AG04449 (cell line): ENCODE measurements at regions not wholly inside any gene's neighbourhood (a gene's known extent, or its start where the extent isn't known, plus 50 kb on each side); places are given as distances from the start of the nearest gene placed in this dataset.
A peak's percentile ranks its signal among the peaks of the same experiment; 100 is the strongest.

Source experiments
- CTCF ChIA-PET: fragments of 350-600 bp; formaldehyde crosslinking; extraction: SDS; loops from one replicate; lab custom pipeline; 2021; ENCODE audit warnings: antibody characterized with exemption; lab: Yijun Ruan, JAX
- POLR2A ChIA-PET: fragments of 400-600, 350-600 bp; formaldehyde crosslinking; extraction: SDS; loops from one replicate; lab custom pipeline; 2020; ENCODE audit warnings: antibody characterized with exemption, inconsistent platforms; lab: Yijun Ruan, JAX
- DNase-seq: peaks from one replicate; pipeline ENCODE4 v3.0.0-alpha.2; 2010; ENCODE audit warnings: low read depth, low spot score
- H3K4me3 ChIP-seq: 2 replicates; pipeline ENCODE4 v1.5.1; 2011; ENCODE audit warnings: low read depth, mild to moderate bottlenecking, control low read depth, low read length
- CTCF ChIP-seq: IDR thresholded peaks from one replicate; pipeline ENCODE4 v1.5.1; 2011; ENCODE audit warnings: mild to moderate bottlenecking, moderate library complexity, low read length, control low read depth, inconsistent platforms; ENCODE audit not compliant: insufficient read depth; ENCODE audit errors: missing control alignments

GRCh38 chr5:94081088-94081487, 339.7 kb upstream of the POU5F2 start:
- DNase-seq = no peak
- ChIA-PET POLR2A (no interaction called here), CTCF (no interaction called here)
- H3K4me3 ChIP-seq = no peak overlapping the region
- no peak for TF ChIP-seq CTCF

DNA sequence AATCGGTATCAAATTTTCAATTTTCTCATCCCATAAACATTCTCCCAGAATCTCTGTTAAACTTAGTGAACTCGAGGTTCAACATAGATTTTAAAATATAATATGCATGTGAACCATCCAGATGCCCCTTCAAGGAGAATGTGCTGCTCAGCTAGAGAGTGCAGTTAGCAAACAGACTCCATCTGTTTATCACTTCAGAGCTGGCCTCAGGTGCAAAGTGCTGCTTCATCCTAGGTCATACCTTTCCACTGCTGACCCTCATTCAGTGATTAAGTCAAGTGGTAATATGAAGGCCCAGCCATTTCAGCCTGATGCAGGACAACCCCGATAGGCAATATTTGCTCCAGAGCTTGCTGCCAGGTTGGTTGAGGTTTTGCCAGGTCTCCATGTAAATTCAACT, 339.0 kb upstream of the POU5F2 start:
- CTCF ChIA-PET = no interaction called here
- POLR2A ChIA-PET = no interaction called here
- TF ChIP-seq CTCF = no peak
- H3K4me3 ChIP-seq = no peak overlapping the region
- DNase-seq = no peak

DNA sequence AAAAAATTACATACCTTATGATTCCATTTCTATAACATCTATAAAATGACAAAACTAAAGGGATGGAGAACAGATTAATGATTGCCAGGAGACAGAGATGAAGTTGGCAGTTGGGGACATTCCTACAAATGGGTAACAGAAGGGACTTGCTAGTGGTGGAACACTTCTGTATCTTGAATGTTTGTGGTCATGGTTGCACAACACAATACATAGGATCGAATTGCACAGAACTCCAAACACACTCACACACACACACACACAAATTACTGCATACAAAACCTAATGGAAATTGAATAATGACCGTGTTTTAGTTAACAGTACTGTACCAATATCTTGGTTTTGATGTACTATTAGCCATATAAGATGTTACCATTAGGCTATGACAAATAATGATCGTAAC, 330.7 kb upstream of the POU5F2 start:
- DNase-seq = peak; percentile 3
- ChIA-PET POLR2A (no interaction called here), CTCF (no interaction called here)
- H3K4me3 ChIP-seq = no peak overlapping the region
- no peak for TF ChIP-seq CTCF

DNA sequence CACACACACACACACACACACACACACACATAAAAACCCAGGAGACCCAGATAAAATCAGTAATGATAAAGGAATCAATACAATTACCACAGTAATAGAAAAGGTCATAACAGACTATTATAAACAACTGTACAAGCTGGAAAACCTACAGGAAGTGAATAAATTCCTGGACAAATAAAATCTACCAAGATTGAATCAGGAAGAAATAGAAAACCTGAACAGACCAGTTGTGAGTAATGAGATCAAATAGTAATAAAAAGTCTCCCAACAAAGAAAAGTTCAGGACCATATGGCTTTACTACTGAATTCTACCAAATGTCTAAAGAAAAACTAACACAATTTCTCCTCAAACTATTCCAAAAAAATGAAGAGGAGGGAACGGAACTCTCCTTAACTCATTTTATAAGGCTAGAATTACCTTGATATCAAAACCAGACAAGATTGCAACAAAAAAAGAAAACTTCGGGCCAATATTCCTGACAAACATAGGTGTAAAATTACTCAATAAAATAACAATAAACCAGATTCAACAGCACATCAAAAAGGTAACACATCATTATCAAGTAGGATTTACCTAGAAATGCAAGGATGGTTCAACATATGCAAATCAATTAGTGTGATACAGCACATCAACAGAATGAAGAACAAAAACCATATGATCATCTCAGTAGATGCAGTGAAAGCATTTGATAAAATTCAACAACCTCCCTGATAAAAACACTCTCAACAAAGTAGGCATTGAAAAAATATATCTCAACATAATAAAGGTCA, 325.2 kb upstream of the POU5F2 start:
- POLR2A ChIA-PET = no interaction called here
- CTCF ChIA-PET = no interaction called here
- DNase-seq = no peak
- no peak overlapping the region for H3K4me3 ChIP-seq
- no peak for TF ChIP-seq CTCF

DNA sequence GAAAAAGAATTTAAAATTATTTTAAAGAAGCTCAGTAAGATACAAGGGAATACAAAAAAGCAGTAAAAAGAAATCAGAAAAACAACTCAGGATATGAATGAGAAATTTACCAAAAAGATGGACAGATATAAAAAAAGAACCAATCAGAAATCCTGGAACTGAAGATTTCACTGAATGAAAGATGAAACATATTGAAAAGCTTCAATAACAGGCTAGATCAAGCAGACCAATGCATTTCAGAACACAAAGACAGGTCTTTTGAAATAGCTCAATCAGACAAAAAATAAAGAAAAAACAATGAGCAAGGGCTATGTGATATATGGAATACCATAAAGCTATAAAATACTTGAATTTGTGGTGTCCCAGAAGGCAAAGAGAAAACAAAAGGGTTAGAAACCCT, 322.6 kb upstream of the POU5F2 start:
- CTCF ChIA-PET = interaction anchor here (1.4 kb wide), 1 partner anchor 23 kb away, joined by 3 read pairs; no protein-coding TSS in a partner anchor
- no peak overlapping the region for H3K4me3 ChIP-seq
- TF ChIP-seq CTCF = no peak
- POLR2A ChIA-PET = no interaction called here
- no peak for DNase-seq

DNA sequence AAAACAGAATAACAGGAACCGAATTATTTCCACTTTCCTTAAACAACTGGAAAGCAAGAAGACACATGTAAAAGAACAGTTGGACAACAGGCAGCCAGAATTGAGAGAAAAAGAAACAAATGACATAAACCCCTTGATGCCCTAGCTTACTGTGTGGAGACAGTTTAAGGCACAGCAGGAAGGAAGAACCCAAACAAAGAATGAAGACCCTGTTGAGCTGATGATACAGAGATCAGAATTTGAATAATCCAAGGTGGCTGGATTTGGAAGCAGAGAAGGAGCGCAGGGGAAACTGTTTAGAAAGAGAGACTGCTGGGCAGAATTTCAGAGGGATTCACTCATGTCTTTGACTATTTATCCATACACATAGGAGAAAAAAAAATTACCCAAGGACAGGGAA, 316.3 kb upstream of the POU5F2 start:
- ChIA-PET POLR2A (no interaction called here), CTCF (no interaction called here)
- no peak overlapping the region for H3K4me3 ChIP-seq
- no peak for DNase-seq
- no peak for TF ChIP-seq CTCF
